Esophagus muscularis mucosa (tissue), 3 donors: ENCODE measurements at regions not wholly inside any gene's neighbourhood (a gene's known extent, or its start where the extent isn't known, plus 50 kb on each side); places are given as distances from the start of the nearest gene placed in this dataset.

ENCODE experiments used
- CTCF ChIP-seq, 3 experiments: fragments of 200-600 bp in 2 of 3; fragments of 450-650 bp in 1 of 3; sonication (generic) in 2 of 3; IDR thresholded peaks; one replicate each; pipeline ENCODE4 v1.5.1; 2017 to 2019; ENCODE audit warnings: antibody characterized with exemption in 3 of 3, mild to moderate bottlenecking in 2 of 3, moderate library complexity in 1 of 3
- POLR2A ChIP-seq: fragments of 450-650 bp; IDR thresholded peaks from one replicate; pipeline ENCODE4 v1.6.1; 2017; ENCODE audit warnings: antibody characterized with exemption, moderate library complexity, mild to moderate bottlenecking, low read depth
- POLR2AphosphoS5 ChIP-seq, 2 donors: sonication (generic); formaldehyde crosslinking; IDR thresholded peaks; one replicate each; pipeline ENCODE4 v1.6.1; 2017; ENCODE audit warnings: antibody characterized with exemption in 2 of 2

GRCh38 chr3:46104706-46105105 lies 77.4 kb upstream of the XCR1 start:
- TF ChIP-seq CTCF (IDR thresholded peaks at IDR 0.05) (no peak), POLR2AphosphoS5 (IDR thresholded peaks at IDR 0.05) (no peak), POLR2A (no peak)
